ENCODE measurements at regions not wholly inside any gene's neighbourhood (a gene's known extent, or its start where the extent isn't known, plus 50 kb on each side); places are given as distances from the start of the nearest gene placed in this dataset.

DNA sequence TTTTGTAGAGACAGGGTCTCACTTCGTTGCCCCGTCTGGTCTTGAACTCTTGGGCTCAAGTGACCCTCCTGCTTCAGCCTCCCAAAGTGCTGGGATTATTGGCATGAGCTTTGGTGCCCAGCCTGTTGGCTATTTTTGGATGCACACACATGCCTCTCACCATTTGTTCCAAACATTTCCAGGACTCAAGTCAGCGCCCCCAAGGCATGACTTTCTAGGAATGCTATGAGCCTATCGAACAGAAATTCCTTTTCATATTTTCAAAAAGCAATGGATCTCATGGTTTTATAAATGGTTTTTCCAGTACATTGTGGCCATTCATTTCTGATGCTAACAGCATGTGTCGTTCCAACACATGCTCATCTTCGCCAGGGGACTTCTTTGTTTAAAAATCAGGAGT, 119.3 kb upstream of the NAA20 start:
- TF ChIP-seq BACH2 (CRISPR knock-in tag; IDR thresholded peaks at IDR 0.05; ENCODE audit: borderline replicate concordance) = no peak
- TF ChIP-seq ZNF70 (CRISPR knock-in tag; IDR thresholded peaks at IDR 0.05) = no peak
- ATAC-seq = no peak

DNA sequence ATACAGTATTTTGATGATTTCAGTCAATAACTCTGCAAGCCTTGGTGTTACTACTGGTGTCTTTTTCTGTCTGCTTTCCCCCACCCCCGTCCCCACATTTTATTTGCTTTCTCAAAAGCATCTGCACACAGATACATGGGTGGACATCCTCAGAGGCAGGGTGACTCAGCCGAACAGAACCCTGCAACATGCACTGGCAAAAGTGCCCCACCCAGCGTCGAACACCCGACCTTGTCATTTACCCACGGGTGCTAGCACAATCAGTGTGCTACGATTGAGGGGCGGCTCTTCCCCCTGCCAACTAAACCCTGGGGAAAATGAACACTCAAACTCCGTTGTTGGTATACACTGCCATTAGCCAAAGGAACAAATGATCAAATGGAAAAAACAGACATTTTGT, 115.9 kb upstream of the NAA20 start:
- TF ChIP-seq BACH2 (CRISPR knock-in tag; IDR thresholded peaks at IDR 0.05; ENCODE audit: borderline replicate concordance) (no peak), ARNTL (CRISPR knock-in tag; IDR thresholded peaks at IDR 0.05; ENCODE audit: borderline replicate concordance, low read depth) (no peak), PPARA (CRISPR knock-in tag; IDR thresholded peaks at IDR 0.05; ENCODE audit: borderline replicate concordance) (no peak), ZNF8 (CRISPR knock-in tag; IDR thresholded peaks at IDR 0.05) (no peak)
- ATAC-seq = no peak

DNA sequence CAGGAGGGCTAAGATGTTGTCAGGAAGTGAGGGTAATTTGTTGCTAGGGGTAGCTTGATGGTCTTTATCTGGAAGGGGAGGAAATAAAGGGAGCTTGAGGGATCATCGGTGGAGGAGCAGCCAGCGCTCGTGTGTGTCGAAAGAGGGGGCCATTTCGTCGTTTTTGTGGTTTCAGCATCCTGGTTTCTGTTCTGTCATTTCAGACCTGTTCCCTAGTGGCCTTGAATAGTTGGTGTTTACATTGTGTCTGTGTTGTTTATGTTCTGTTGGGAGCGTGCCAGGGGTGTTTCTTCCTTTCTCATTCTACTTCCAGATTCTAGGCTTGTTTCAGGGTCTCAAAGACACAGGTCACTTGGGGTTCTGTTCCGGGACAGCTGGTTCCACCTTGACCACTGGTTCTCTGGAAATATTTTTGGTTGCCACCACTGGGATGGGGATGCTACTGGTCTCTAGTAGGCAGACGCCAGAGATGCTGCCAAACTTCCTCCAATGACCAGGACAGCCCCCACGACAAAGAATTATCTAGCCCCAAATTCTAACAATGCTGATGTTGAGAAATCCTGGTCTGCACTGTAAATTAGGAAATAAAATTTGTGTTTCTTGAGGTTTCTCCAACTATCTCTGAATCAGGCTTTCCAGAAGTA, 113.9 kb upstream of the NAA20 start:
- TF ChIP-seq ZFP3 (CRISPR knock-in tag; IDR thresholded peaks at IDR 0.05) (no peak), GLIS3 (CRISPR knock-in tag; IDR thresholded peaks at IDR 0.05) (no peak), PPARA (CRISPR knock-in tag; IDR thresholded peaks at IDR 0.05; ENCODE audit: borderline replicate concordance) (no peak), ZNF70 (CRISPR knock-in tag; IDR thresholded peaks at IDR 0.05) (no peak), TCF4 (CRISPR knock-in tag; IDR thresholded peaks at IDR 0.05; ENCODE audit: borderline replicate concordance) (no peak), OSR1 (CRISPR knock-in tag; IDR thresholded peaks at IDR 0.05) (no peak), SNAI2 (CRISPR knock-in tag; IDR thresholded peaks at IDR 0.05) (no peak), BACH2 (CRISPR knock-in tag; IDR thresholded peaks at IDR 0.05; ENCODE audit: borderline replicate concordance) (no peak), RARB (CRISPR knock-in tag; IDR thresholded peaks at IDR 0.05) (no peak), ZNF565 (CRISPR knock-in tag; conservative IDR thresholded peaks at IDR 0.05; ENCODE audit: low read depth) (no peak), ZC3H10 (CRISPR knock-in tag; IDR thresholded peaks at IDR 0.05) (no peak), TOX (CRISPR knock-in tag; IDR thresholded peaks at IDR 0.05; ENCODE audit: borderline replicate concordance) (no peak), ZFP30 (CRISPR knock-in tag; IDR thresholded peaks at IDR 0.05) (no peak)
- TF ChIP-seq, protein P1, sequence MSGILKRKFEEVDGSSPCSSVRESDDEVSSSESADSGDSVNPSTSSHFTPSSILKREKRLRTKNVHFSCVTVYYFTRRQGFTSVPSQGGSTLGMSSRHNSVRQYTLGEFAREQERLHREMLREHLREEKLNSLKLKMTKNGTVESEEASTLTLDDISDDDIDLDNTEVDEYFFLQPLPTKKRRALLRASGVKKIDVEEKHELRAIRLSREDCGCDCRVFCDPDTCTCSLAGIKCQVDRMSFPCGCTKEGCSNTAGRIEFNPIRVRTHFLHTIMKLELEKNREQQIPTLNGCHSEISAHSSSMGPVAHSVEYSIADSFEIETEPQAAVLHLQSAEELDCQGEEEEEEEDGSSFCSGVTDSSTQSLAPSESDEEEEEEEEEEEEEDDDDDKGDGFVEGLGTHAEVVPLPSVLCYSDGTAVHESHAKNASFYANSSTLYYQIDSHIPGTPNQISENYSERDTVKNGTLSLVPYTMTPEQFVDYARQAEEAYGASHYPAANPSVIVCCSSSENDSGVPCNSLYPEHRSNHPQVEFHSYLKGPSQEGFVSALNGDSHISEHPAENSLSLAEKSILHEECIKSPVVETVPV (CRISPR knock-in tag; IDR thresholded peaks at IDR 0.05) = no peak
- TF ChIP-seq, protein P2, sequence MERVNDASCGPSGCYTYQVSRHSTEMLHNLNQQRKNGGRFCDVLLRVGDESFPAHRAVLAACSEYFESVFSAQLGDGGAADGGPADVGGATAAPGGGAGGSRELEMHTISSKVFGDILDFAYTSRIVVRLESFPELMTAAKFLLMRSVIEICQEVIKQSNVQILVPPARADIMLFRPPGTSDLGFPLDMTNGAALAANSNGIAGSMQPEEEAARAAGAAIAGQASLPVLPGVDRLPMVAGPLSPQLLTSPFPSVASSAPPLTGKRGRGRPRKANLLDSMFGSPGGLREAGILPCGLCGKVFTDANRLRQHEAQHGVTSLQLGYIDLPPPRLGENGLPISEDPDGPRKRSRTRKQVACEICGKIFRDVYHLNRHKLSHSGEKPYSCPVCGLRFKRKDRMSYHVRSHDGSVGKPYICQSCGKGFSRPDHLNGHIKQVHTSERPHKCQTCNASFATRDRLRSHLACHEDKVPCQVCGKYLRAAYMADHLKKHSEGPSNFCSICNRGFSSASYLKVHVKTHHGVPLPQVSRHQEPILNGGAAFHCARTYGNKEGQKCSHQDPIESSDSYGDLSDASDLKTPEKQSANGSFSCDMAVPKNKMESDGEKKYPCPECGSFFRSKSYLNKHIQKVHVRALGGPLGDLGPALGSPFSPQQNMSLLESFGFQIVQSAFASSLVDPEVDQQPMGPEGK (CRISPR knock-in tag; IDR thresholded peaks at IDR 0.05; ENCODE audit: borderline replicate concordance) = no peak
- TF ChIP-seq, protein P3, sequence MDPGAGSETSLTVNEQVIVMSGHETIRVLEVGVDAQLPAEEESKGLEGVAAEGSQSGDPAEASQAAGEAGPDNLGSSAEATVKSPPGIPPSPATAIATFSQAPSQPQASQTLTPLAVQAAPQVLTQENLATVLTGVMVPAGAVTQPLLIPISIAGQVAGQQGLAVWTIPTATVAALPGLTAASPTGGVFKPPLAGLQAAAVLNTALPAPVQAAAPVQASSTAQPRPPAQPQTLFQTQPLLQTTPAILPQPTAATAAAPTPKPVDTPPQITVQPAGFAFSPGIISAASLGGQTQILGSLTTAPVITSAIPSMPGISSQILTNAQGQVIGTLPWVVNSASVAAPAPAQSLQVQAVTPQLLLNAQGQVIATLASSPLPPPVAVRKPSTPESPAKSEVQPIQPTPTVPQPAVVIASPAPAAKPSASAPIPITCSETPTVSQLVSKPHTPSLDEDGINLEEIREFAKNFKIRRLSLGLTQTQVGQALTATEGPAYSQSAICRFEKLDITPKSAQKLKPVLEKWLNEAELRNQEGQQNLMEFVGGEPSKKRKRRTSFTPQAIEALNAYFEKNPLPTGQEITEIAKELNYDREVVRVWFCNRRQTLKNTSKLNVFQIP (CRISPR knock-in tag; IDR thresholded peaks at IDR 0.05; ENCODE audit: borderline replicate concordance, low read depth) = no peak
- TF ChIP-seq, protein P4, sequence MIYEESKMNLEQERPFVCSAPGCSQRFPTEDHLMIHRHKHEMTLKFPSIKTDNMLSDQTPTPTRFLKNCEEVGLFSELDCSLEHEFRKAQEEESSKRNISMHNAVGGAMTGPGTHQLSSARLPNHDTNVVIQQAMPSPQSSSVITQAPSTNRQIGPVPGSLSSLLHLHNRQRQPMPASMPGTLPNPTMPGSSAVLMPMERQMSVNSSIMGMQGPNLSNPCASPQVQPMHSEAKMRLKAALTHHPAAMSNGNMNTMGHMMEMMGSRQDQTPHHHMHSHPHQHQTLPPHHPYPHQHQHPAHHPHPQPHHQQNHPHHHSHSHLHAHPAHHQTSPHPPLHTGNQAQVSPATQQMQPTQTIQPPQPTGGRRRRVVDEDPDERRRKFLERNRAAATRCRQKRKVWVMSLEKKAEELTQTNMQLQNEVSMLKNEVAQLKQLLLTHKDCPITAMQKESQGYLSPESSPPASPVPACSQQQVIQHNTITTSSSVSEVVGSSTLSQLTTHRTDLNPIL (CRISPR knock-in tag; IDR thresholded peaks at IDR 0.05; ENCODE audit: low read depth) = no peak
- no peak for ATAC-seq

DNA sequence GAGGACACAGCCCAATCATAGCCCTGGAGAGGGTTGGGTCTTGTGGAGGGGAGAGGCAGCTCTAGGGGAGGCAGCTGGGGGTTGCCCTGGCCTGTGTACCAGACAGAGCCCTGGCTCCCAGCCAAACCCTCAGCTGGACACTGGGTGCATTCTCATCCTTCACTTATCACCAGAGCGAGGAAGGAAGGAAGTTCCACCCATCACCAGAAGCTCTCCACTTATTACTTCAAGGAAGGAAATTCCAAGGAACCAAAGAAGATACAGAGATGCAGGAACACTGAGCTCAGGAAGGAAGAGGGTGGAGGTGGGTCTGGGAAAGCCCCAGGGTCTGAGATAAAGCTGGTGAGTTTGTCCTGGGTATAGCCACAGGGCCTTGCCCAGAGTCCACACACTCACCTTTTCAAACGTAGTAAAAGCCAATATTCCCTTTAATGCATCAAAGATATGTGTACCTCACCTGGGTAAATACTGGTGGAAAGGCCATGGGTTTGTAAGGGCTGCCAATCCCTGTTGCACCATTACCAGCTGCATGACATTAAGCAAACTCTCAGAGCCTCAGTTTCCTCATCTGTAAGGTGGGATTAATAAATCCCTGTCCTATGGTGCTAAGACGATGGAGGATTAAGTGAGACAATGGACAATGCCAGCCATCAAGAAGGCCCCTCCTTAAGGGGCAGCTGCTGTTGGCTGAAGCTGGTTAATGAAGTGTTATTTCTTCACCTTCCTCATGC, 109.7 kb upstream of the NAA20 start:
- ATAC-seq = no peak
- TF ChIP-seq ARNTL (CRISPR knock-in tag; IDR thresholded peaks at IDR 0.05; ENCODE audit: borderline replicate concordance, low read depth) (no peak), ZNF565 (CRISPR knock-in tag; conservative IDR thresholded peaks at IDR 0.05; ENCODE audit: low read depth) (no peak), ZFP30 (CRISPR knock-in tag; IDR thresholded peaks at IDR 0.05) (no peak), RARB (CRISPR knock-in tag; IDR thresholded peaks at IDR 0.05) (no peak), ESRRG (CRISPR knock-in tag; IDR thresholded peaks at IDR 0.05) (no peak), GLIS3 (CRISPR knock-in tag; IDR thresholded peaks at IDR 0.05) (no peak), TOX (CRISPR knock-in tag; IDR thresholded peaks at IDR 0.05; ENCODE audit: borderline replicate concordance) (no peak), ZNF8 (CRISPR knock-in tag; IDR thresholded peaks at IDR 0.05) (no peak), PPARA (CRISPR knock-in tag; IDR thresholded peaks at IDR 0.05; ENCODE audit: borderline replicate concordance) (no peak), TCF4 (CRISPR knock-in tag; IDR thresholded peaks at IDR 0.05; ENCODE audit: borderline replicate concordance) (no peak), ZFP3 (CRISPR knock-in tag; IDR thresholded peaks at IDR 0.05) (no peak), ZC3H10 (CRISPR knock-in tag; IDR thresholded peaks at IDR 0.05) (no peak), SNAI2 (CRISPR knock-in tag; IDR thresholded peaks at IDR 0.05) (no peak)
- TF ChIP-seq, protein P1 (CRISPR knock-in tag; IDR thresholded peaks at IDR 0.05) = no peak
- TF ChIP-seq, protein P3 (CRISPR knock-in tag; IDR thresholded peaks at IDR 0.05; ENCODE audit: borderline replicate concordance, low read depth) = no peak
- TF ChIP-seq, protein P2 (CRISPR knock-in tag; IDR thresholded peaks at IDR 0.05; ENCODE audit: borderline replicate concordance) = no peak
